K562 (cell line): ENCODE measurements at regions not wholly inside any gene's neighbourhood (a gene's known extent, or its start where the extent isn't known, plus 50 kb on each side); places are given as distances from the start of the nearest gene placed in this dataset.

Source experiments
- ATAC-seq: fragments of 200-7000 bp; cut with Tn5 transposase; 3 replicates; pipeline ENCODE4 v1.9.1; 2020; ENCODE audit warnings: moderate library complexity
- BruUV-seq: library from RNA; stranded (reverse); fragments of 400-500 nt; replicated peaks from 2 replicates; lab custom pipeline; 2021; lab: Mats Ljungman, UMichigan
- CTCF ChIA-PET: fragments of 300-600 bp; formaldehyde crosslinking; extraction: SDS; loops from one replicate; lab custom pipeline; 2021; ENCODE audit warnings: low intra/inter-chr PET ratio; lab: Yijun Ruan, JAX
- POLR2A ChIA-PET: fragments of 300-600, 350-650 bp; sonication (Branson Sonifier 250); formaldehyde crosslinking; extraction: SDS; loops from one replicate; lab custom pipeline; 2021; ENCODE audit warnings: antibody characterized with exemption, inconsistent platforms; lab: Yijun Ruan, JAX
- DNase-seq, 4 experiments: peaks; one replicate each; pipeline versions ENCODE4 v3.0.0 to v3.0.0-alpha.2; 2011 to 2018; ENCODE audit warnings: low spot score in 3 of 4, mixed read lengths in 3 of 4; ENCODE audit errors: extremely low read depth in 1 of 4
- FAIRE-seq: peaks from 2 replicates; lab custom pipeline; 2011; peaks lifted over from hg19 to GRCh38; lab: Jason Lieb, UNC
- H2AFZ ChIP-seq: 2 replicates; pipeline ENCODE4 v1.6.0; 2011; ENCODE audit warnings: low read depth, low read length, control low read depth, inconsistent platforms
- H3K27ac ChIP-seq: fragments of 200-600 bp; 3 replicates; pipeline ENCODE4 v1.8.0; 2011; ENCODE audit warnings: low read depth, mild to moderate bottlenecking, control low read depth, inconsistent platforms, low read length, moderate library complexity, mixed read lengths; ENCODE audit errors: extremely low read depth
- H3K27me3 ChIP-seq, 2 experiments: fragments of 300-600 bp in 1 of 2; 2 replicates in 1 of 2; 3 replicates in 1 of 2; pipeline versions ENCODE4 v1.6.0 to v1.8.0; 2011; ENCODE audit warnings: inconsistent platforms in 2 of 2, low read length in 2 of 2, mild to moderate bottlenecking in 1 of 2, mixed read lengths in 1 of 2, moderate library complexity in 1 of 2; ENCODE audit not compliant: control insufficient read depth in 2 of 2, insufficient read depth in 2 of 2
- H3K36me3 ChIP-seq: fragments of 300-600 bp; 3 replicates; pipeline ENCODE4 v1.8.0; 2011; ENCODE audit warnings: mild to moderate bottlenecking, low read length, inconsistent platforms; ENCODE audit not compliant: control insufficient read depth, insufficient read depth
- H3K4me1 ChIP-seq, 2 experiments: fragments of 200-600 bp in 1 of 2; replicated peaks in 1 of 2; 2 replicates in 1 of 2; 3 replicates in 1 of 2; pipeline versions ENCODE4 v1.5.1 to v1.8.0; 2011; ENCODE audit warnings: inconsistent platforms in 2 of 2, low read length in 2 of 2, mild to moderate bottlenecking in 1 of 2, mixed read lengths in 1 of 2, moderate library complexity in 1 of 2; ENCODE audit not compliant: control insufficient read depth in 2 of 2, insufficient read depth in 2 of 2
- H3K4me2 ChIP-seq: 2 replicates; pipeline ENCODE4 v1.6.1; 2011; ENCODE audit warnings: low read length, control low read depth, inconsistent platforms, mixed read lengths; ENCODE audit not compliant: insufficient read depth
- H3K4me3 ChIP-seq: fragments of 200-600 bp; sonication (generic), shearing (Covaris generic); 2 replicates; pipeline ENCODE4 v1.5.1; 2016; ENCODE audit warnings: control low read depth, inconsistent platforms
- H3K79me2 ChIP-seq: fragments of 200-600 bp; 3 replicates; pipeline ENCODE4 v1.8.0; 2011; ENCODE audit warnings: low read length, inconsistent platforms; ENCODE audit not compliant: control insufficient read depth, insufficient read depth
- H3K9ac ChIP-seq, 2 experiments: 2 replicates each; pipeline versions ENCODE4 v1.6.0 to v1.6.1; 2011; ENCODE audit warnings: low read depth in 2 of 2, low read length in 2 of 2, control low read depth in 1 of 2, inconsistent platforms in 1 of 2, mild to moderate bottlenecking in 1 of 2, mixed read lengths in 1 of 2; ENCODE audit not compliant: insufficient read depth in 1 of 2
- H3K9me1 ChIP-seq: one replicate; pipeline ENCODE4 v1.6.0; 2011; ENCODE audit warnings: inconsistent platforms, mild to moderate bottlenecking, low read length, moderate library complexity; ENCODE audit not compliant: control insufficient read depth, insufficient read depth
- H3K9me3 ChIP-seq: replicated peaks from 2 replicates; pipeline ENCODE4 v1.5.1; 2011; ENCODE audit warnings: low read depth, low read length, inconsistent platforms; ENCODE audit not compliant: control insufficient read depth, insufficient read depth
- H4K20me1 ChIP-seq: replicated peaks from 2 replicates; pipeline ENCODE4 v1.6.1; 2011; ENCODE audit warnings: low read length, inconsistent platforms, mixed read lengths; ENCODE audit not compliant: control insufficient read depth, insufficient read depth
- ATF1 ChIP-seq, 2 experiments: fragments of 450-650 bp in 1 of 2; IDR thresholded peaks; 2 replicates each; pipeline ENCODE4 v1.6.1; 2016; ENCODE audit warnings: missing compliant biosample characterization in 1 of 2, missing genetic modification characterization in 1 of 2
- BMI1 ChIP-seq: fragments of 150-350 bp; IDR thresholded peaks from 2 replicates; pipeline ENCODE4 v1.6.1; 2014; ENCODE audit warnings: low read length
- CBFA2T2 ChIP-seq: fragments of 450-650 bp; conservative IDR thresholded peaks from 2 replicates; pipeline ENCODE4 v1.6.1; 2017; ENCODE audit warnings: mild to moderate bottlenecking
- CC2D1A ChIP-seq: fragments of 450-650 bp; IDR thresholded peaks from 2 replicates; pipeline ENCODE4 v1.6.1; 2017; ENCODE audit warnings: mild to moderate bottlenecking
- CREB3 ChIP-seq: fragments of 450-650 bp; conservative IDR thresholded peaks from 2 replicates; pipeline ENCODE4 v1.6.1; 2016; ENCODE audit warnings: missing genetic modification characterization, low read depth, mild to moderate bottlenecking, missing compliant biosample characterization, moderate library complexity
- DACH1 ChIP-seq: fragments of 450-650 bp; IDR thresholded peaks from 2 replicates; pipeline ENCODE4 v1.6.1; 2018; ENCODE audit not compliant: partially characterized antibody
- DDX20 ChIP-seq: fragments of 450-650 bp; IDR thresholded peaks from 2 replicates; pipeline ENCODE4 v1.6.1; 2016; ENCODE audit warnings: missing genetic modification characterization, low read depth, mild to moderate bottlenecking, missing compliant biosample characterization, moderate library complexity
- KLF13 ChIP-seq: fragments of 450-650 bp; IDR thresholded peaks from 2 replicates; pipeline ENCODE4 v1.6.1; 2016; ENCODE audit warnings: missing genetic modification characterization, low read depth, mild to moderate bottlenecking, missing compliant biosample characterization, moderate library complexity, borderline replicate concordance
- PURB ChIP-seq: sonication (generic); formaldehyde crosslinking; IDR thresholded peaks from 2 replicates; pipeline ENCODE4 v1.9.0; 2021; ENCODE audit warnings: low read depth, mild to moderate bottlenecking, missing genetic modification reagents
- WHSC1 ChIP-seq: IDR thresholded peaks from one replicate; pipeline ENCODE4 v1.6.1; 2012; ENCODE audit warnings: low read length, control low read depth, inconsistent platforms
- ZFP1 ChIP-seq: fragments of 450-650 bp; formaldehyde crosslinking; IDR thresholded peaks from 2 replicates; pipeline ENCODE4 v1.4.0; 2020; ENCODE audit warnings: mild to moderate bottlenecking, mixed read lengths
- ZNF133 ChIP-seq: fragments of 250-450 bp; sonication (Bioruptor Pico); IDR thresholded peaks from 2 replicates; pipeline ENCODE4 v1.4.0; 2020; ENCODE audit warnings: mild to moderate bottlenecking
- WGBS: fragments of 100-300 bp; shearing (Covaris generic); methylation state at CpG from one replicate; pipeline ENCODE4 v1.1.6; 2016; ENCODE audit warnings: low coverage, mixed read lengths; ENCODE audit not compliant: insufficient coverage; ENCODE audit errors: missing lambda C conversion rate; 5-methylcytosine and 5-hydroxymethylcytosine counted together
- in situ Hi-C: fragments of 300-500 bp; cut with MboI; formaldehyde crosslinking; loops from 4 replicates; pipeline ENCODE4 v1.15.0; 2018; ENCODE audit warnings: inconsistent platforms, mixed read lengths
- intact Hi-C: fragments of 100-400 bp; cut with micrococcal nuclease; formaldehyde crosslinking; loops from 2 replicates; pipeline ENCODE4 v1.14.2; 2022
- TF ChIP-seq, protein P1 (sequence below), 2 experiments: fragments of 450-650 bp in 1 of 2; sonication (generic) in 1 of 2; formaldehyde crosslinking in 1 of 2; IDR thresholded peaks in 1 of 2; conservative IDR thresholded peaks in 1 of 2; 2 replicates each; pipeline versions ENCODE4 v1.6.1 to v1.8.1; 2016 to 2023; ENCODE audit warnings: mild to moderate bottlenecking in 2 of 2, moderate library complexity in 2 of 2, inconsistent platforms in 1 of 2, missing genetic modification reagents in 1 of 2

DNA sequence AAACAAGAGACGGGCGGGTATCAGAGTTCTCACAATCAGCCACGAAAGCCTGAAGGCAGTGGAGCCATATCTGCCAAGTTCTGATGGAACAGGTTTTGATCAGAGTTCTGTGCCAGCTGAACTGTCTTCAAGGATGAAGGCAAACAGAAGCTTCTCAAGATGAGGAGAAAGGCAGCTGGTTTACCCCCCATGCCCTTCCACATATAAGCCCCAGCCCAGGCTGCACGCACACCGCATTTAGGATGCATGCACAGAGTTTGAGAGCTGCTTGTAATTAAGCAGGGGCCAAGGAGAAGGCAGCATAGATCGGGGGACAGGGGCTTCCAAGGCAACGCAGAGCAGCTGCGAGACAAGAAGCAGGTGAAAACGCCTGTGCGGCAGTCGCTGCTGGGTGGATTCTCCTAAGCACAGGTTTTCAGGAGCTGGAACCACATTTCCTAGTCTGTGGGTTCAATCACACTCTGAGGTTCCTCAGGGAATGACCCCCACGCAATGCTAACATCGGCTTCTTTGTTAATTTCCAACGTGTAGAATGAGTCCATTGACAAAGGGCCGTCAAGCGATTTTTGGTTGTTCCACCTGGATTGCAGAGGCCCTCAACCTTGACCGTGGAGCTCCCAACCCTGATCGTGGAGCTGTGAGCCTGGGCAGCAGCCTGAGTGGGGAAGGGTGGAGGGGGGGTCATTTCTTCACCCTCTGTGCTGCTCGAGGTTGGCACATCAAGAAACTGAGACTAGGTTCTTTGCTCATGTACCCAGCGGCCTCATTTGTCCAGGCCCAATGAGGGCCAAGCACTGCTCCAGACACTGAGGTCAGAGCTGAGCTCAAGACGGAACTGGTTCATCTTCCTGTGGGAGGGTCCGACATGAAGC is 81.7 kb upstream of the SHISAL1 start:
- no peak for TF ChIP-seq CBFA2T2
- in situ Hi-C loops (no loop called here), intact Hi-C loops (no loop called here)
- H3K9me3 ChIP-seq: no peaks in the 10 kb centered on the region
- H3K79me2 ChIP-seq: no peaks in the 10 kb centered on the region
- FAIRE-seq: no peak
- H3K9me1 ChIP-seq: no peaks in the 10 kb centered on the region
- no peaks in the 10 kb centered on the region for H3K4me1 ChIP-seq
- H4K20me1 ChIP-seq: no peaks in the 10 kb centered on the region
- H2AFZ ChIP-seq: no peak overlapping the region
- H3K4me2 ChIP-seq: no peak overlapping the region
- ChIA-PET POLR2A (interaction anchor here (0.6 kb wide), 1 partner anchor 471 kb away, joined by 3 read pairs; the partner anchor contains the start of gene PNPLA3), CTCF (no interaction called here)
- no peak overlapping the region for H3K27ac ChIP-seq
- no peak for ATAC-seq
- peaks cover 0 to 23% of the 10 kb centered on the region in 2 experiments; a peak in 2 of 5 replicates for H3K27me3 ChIP-seq
- BruUV-seq: no TSS peak
- no peak overlapping the region for H3K9ac ChIP-seq
- H3K36me3 ChIP-seq: no peaks in the 10 kb centered on the region
- H3K4me3 ChIP-seq: no peak overlapping the region
- WGBS: 0% methylated on average over 15 of the region's 22 CpGs
- DNase-seq: no peak

DNA sequence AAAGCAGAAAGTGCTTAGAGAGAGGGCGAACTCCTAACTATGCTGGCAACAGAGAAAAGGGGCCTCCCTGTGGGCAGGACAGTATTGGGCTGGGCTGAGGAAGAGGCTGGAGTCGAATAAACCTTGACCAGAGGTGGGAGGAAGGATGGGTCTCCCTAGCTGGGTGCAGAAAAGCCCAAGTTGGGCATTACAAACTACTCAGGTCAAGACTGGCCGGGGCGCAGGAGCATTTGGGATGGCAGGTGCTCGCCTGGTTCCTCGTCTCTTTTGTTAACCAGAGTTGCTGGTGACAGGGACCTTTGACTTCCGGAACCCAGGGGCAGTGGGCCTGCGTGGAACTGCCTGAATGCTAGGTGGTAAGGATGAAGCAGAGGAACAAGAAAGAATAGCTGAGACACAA is 80.3 kb upstream of the SHISAL1 start:
- Histone ChIP-seq H3K9ac (no peak overlapping the region), H3K27me3 (peaks cover 0 to 22% of the 10 kb centered on the region in 2 experiments; a peak in 2 of 5 replicates), H3K9me1 (no peaks in the 10 kb centered on the region), H3K4me1 (no peaks in the 10 kb centered on the region), H2AFZ (no peak overlapping the region), H3K9me3 (no peaks in the 10 kb centered on the region), H3K36me3 (no peaks in the 10 kb centered on the region), H3K4me3 (no peak overlapping the region), H3K27ac (no peak overlapping the region), H3K4me2 (no peak overlapping the region), H4K20me1 (no peaks in the 10 kb centered on the region), H3K79me2 (no peaks in the 10 kb centered on the region)
- intact Hi-C loops: no loop called here
- ChIA-PET CTCF (no interaction called here), POLR2A (no interaction called here)
- in situ Hi-C loops: no loop called here
- no peak for DNase-seq
- BruUV-seq: no TSS peak
- FAIRE-seq: no peak
- ATAC-seq: no peak
- WGBS: 0% methylated on average over 6 of the region's 8 CpGs
- TF ChIP-seq CC2D1A: no peak
- TF ChIP-seq, protein P1, sequence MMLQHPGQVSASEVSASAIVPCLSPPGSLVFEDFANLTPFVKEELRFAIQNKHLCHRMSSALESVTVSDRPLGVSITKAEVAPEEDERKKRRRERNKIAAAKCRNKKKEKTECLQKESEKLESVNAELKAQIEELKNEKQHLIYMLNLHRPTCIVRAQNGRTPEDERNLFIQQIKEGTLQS (IDR thresholded peaks at IDR 0.05): no peak
- TF ChIP-seq, protein P1 (CRISPR knock-in tag; conservative IDR thresholded peaks at IDR 0.05): no peak
- TF ChIP-seq DACH1: no peak
- no peak for TF ChIP-seq CREB3 (tag)
- no peak for TF ChIP-seq ZNF133 (CRISPR knock-in tag)
- no peak for TF ChIP-seq KLF13
- TF ChIP-seq ZFP1 (CRISPR knock-in tag): no peak
- no peak for TF ChIP-seq WHSC1
- no peak for TF ChIP-seq BMI1
- TF ChIP-seq DDX20 (tag): no peak
- TF ChIP-seq ATF1 (CRISPR knock-in tag; IDR thresholded peaks at IDR 0.05): no peak
- TF ChIP-seq ATF1 (tag; IDR thresholded peaks at IDR 0.05): no peak
- TF ChIP-seq PURB (CRISPR knock-in tag): no peak
